NCI-H526 (cell line): ENCODE measurements at regions not wholly inside any gene's neighbourhood (a gene's known extent, or its start where the extent isn't known, plus 50 kb on each side); places are given as distances from the start of the nearest gene placed in this dataset.
A peak's percentile ranks its signal among the peaks of the same experiment; 100 is the strongest.

ENCODE experiments used
- DNase-seq, 2 experiments: peaks; one replicate each; lab custom pipeline; 2025; lab: John Stamatoyannopoulos, UW

DNA sequence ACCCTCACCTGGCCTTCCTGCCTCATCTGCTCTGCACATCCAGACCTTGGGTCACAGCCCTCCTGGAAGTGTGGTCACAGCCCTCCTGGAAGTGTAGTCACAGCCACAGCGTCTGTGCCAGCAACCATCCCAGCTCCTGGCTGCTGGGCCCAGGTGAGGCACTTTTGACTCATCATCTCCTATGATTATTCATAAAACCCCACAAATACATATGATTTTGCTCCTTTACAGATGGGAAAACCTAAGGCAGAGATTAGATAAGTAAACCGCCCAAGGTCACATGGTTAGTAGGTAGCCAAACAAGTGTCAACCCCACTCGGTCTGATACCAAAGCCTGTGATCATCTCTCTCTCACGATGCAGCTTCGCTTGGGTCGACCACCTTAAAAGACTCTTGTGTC is 94.3 kb downstream of the PRLHR start:
- DNase-seq: no peak

GRCh38 chr10:118500477-118501104 is 94.9 kb downstream of the PRLHR start:
- no peak for DNase-seq

GRCh38 chr10:118499186-118499585 is 96.3 kb downstream of the PRLHR start:
- DNase-seq: no peak

- DNase-seq: no peak
These were observed 96.8 kb downstream of the PRLHR start for GRCh38 chr10:118498623-118499022.

DNA sequence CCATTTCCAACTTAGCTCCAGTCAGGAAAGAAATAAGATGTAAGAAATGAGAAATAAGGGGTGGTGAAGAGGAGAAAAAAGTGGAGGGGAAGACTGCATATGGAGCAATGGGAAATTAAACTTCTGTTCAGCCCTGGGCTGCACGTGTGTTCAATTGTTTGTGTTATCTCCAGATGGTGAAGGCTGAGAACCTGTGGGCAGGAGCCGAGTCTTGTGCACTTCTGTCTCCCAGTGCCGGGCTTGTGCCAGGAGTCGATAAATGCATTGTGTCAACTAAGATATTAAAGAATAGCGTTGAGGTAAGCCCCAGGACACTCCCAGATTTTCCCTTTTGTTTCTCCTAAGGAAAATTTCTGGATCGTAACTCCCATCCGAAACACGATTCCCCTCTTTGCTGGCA is 98.2 kb downstream of the PRLHR start:
- no peak for DNase-seq

- peak; percentile 9 to 29 for DNase-seq
These were observed 98.9 kb downstream of the PRLHR start for GRCh38 chr10:118496525-118496924.

- DNase-seq: no peak
These were observed 99.9 kb downstream of the PRLHR start for GRCh38 chr10:118495499-118495898.

DNA sequence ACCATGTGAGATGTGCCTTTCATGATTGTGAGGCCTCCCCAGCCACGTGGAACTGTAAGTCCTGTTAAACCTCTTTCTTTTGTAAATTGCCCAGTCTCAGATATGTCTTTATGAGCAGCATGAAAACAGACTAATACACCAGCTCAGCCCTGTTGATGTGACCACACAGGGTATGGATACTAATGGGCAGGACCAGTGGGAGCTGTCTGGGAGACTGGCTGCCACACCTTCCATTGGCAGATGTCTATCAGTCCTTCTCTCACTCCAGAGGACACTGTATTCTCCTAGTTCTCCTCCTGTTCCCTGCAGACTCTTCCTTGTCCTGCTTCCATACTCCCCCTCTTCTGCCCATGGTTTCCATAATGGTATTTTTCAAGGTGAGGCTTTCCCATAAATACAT is 104.4 kb downstream of the PRLHR start:
- no peak for DNase-seq

- DNase-seq: no peak
These were observed 106.5 kb downstream of the PRLHR start for GRCh38 chr10:118488710-118489497.

DNA sequence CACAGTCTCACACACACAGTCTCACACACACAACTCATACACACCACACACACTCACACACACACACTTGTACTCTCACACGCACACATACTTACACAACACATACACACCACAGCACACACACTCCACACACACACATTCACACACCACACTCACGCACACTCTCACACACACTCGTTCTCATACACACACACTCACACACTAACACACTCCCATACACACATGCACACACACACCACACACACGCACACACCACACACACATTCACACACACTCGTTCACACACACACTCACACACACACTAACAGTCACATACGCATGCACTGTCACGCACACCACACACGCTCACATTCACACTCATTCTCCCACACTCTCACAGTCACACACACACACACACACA is 109.8 kb downstream of the PRLHR start:
- DNase-seq: no peak

DNA sequence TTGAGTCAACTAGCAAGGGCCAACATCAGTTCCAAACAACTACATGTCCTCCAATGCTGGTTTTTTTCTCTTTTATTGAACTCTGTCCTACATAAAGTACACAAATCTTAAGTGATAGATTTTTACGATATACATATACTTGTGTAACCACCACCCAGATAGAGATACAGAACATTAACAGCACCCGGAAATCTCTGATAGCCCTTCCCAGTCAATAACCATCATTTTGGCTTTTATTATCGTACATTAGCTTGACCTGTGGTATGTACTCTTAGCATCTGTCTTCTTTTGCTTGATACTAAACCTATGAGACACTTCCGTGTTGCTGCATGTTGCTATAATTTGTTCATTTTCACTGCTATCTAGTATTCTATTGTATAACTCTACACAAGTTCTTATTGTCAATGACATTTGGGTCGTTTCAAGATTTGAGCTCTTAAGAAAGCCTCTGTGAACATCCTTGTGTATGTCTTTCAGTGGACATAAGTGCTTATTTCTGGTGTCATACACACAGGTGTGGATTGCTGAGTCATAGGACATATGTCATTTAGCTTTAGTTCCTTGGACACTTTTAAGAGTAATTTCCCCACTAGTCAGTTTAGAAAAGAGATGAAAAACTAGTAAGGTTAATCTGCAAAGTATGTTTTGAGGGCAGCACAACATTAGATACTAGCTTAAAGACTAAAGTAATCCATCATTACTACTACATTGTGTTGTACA is 111.1 kb downstream of the PRLHR start:
- no peak for DNase-seq

DNA sequence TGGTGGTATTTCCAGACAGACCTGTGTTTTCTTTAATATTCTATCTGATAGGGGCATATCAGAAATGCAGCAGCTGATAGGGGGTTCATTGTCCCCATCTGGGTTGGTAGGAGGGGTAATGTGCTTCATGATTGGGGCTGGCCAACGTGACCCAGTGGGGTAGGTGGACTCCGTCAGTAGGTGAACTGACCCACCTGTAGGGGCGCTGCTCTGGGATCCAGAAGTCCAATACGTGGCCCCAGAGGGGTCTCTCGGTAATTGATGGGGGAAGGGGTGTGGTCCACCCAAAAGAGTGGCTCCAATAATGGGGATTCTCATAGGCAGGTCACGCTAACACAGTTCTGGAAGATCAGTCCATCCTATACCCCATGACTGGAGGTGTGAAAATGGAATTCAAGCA is 112.0 kb downstream of the PRLHR start:
- no peak for DNase-seq

DNA sequence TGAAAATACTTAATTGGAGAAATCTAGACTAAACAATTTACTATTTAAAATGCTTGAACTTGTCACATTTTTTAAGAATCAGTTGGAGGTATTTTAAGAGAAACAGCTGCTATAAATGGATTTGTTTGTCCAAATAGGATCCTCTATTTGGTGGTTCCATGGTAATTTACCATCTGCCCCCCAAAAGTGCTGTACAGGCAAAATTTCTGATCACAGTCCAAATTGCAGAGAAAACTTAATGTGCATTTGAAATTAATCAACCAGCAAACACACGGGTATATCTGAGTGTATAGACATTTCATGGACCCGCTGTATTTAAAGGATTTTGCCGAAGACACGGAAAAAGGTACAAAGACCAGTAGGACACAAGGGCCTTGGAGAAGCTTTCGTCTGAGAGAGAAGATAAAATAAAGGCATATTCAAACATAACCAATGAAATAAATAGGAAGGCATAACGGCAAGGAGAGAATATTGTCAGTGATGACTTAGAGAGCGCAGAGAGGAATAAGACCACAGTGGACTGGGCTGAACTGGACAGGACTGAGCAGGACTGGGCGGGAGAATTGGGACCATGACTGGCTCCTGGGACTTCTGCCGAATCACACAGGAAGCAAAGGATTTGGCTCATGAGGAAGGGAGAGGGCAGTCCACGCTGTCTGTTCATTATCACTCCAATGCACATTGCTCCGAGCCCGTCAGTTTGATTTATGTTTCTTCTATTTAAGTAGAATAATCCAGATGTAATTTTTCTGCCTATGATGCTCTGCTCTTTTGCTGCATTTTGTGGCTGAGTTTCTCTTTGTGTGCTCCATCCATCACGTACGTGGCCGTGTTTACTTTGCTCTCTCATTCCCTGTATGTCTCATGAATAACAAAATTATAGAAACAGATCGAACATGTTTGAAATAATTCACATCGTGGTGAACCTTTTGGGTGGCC is 112.8 kb downstream of the PRLHR start:
- DNase-seq: no peak

GRCh38 chr10:118481871-118482270 is 113.6 kb downstream of the PRLHR start:
- no peak for DNase-seq

DNA sequence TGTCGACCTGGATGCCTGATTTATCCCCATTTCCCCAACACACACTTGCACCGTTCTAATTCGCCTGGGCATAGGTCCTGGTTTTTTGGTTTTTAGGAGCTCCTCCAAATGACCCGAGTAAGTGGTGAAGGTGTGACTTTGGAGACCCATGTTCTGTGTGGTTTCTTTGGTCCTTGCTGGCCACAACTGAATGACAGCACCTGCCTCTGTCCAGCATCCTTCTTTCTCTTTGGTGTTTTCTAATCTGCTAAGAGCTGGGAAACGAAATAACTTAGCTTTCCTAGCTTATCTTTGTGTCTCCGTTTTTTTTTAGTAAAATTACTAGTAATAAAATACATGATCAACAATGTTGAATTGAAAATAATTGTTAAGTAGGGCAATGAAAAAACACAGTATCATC is 120.2 kb downstream of the PRLHR start:
- no peak for DNase-seq

DNA sequence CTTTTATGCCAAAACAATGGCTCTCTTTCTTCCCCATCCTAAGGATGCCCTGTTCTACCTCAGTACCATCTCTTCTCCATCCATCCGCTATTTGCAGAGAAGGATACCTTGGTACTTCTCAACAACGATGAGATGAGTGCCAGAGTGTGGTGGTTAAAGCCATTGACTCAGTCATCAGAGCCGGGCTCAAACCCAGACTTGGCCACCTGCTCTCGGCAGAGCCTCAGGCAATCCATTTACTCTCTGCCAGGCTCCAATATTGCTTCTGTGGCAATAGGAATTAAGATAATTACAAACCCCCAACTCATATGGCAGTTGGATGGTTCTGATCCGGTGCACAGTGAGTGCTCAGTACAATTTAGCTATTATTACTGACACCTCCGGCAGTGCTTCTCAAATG is 121.3 kb downstream of the PRLHR start:
- DNase-seq: no peak

- no peak for DNase-seq
These were observed 122.0 kb downstream of the PRLHR start for GRCh38 chr10:118473305-118473960.

DNA sequence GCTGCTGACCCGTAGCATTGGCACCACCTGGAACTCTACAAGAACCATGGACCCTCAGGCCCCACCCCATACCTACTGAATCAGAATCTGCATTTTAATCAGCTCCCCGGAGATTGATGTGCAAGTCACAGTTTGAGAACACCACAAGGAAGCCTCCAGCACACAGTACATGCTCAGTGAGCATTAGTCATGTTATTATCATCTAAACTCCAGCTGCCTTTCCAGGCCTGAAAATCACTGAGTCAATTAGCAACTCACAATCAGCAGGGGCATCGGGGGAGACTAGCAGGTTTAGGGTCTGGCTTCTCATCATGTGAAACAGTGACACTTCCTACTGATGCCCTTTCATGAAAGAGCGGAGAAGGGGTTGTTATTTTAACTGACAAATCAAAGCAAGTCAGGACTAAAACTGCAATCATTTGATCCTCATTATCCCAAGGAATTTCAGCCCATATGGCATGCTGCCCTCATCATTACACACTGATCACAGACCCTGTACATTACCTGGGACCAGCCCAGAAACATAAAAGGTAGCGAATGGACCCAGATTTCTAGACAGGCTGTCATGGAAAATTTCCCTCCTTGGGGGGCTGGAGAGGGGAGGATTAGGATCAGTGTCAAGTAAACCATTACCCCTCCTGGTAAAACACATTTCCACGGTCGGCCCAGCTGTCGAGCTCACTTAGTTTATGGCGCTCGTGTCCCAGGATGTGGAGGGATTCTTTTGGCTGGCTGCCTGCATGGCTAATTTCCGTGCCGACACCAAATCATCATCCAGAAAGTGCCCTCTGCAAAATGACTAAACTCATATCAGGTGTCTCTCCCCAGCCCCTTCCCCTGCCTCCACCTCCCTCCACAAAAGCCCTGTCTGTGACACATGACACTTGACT is 122.8 kb downstream of the PRLHR start:
- no peak for DNase-seq

- DNase-seq: no peak
These were observed 123.6 kb downstream of the PRLHR start for GRCh38 chr10:118471863-118472262.

DNA sequence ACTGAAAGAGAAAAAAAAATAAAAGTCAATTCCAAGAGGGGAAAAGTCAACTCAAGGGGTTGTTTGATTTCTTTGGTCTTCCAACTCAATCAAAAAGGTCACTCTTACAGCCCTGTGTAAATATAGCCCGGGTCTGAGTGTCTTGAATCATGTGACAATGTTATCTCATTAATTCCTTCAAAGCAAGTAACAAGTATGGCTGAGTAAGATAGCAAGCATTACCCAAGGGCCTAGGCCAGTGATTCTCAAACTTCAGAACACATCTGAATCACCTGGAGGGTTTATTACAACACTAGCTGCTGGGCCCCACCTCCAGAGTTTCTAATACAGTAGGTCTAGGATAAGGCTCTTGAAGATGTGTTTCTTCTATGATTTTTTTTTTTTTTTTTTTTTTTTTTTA is 125.0 kb downstream of the PRLHR start:
- DNase-seq: no peak
